Fibroblast of skin of right biceps (primary cell): ENCODE measurements at regions not wholly inside any gene's neighbourhood (a gene's known extent, or its start where the extent isn't known, plus 50 kb on each side); places are given as distances from the start of the nearest gene placed in this dataset.
"Not testable (repeated sequence)": the region's sequence is repeated elsewhere in the genome, so short reads cannot be mapped to it uniquely, and the experiment has no call there.

Experiments used
- DNase-seq: peaks from one replicate; pipeline ENCODE4 v3.0.0-alpha.2; 2013

GRCh38 chrY:3974362-3974761, 395.5 kb downstream of the TGIF2LY start:
- DNase-seq = not testable (repeated sequence)

- DNase-seq = not testable (repeated sequence)
These were observed 396.1 kb downstream of the TGIF2LY start for GRCh38 chrY:3974983-3975382.

GRCh38 chrY:3980812-3981211, 401.9 kb downstream of the TGIF2LY start:
- peak; percentile 18 for DNase-seq

- DNase-seq = not testable (repeated sequence)
These were observed 402.9 kb downstream of the TGIF2LY start for GRCh38 chrY:3981817-3982216.
